Right hindlimb (tissue), 1 donor: ENCODE measurements at regions not wholly inside any gene's neighbourhood (a gene's known extent, or its start where the extent isn't known, plus 50 kb on each side); places are given as distances from the start of the nearest gene placed in this dataset.

ENCODE experiments used
- DNase-seq: peaks from one replicate; pipeline ENCODE4 v3.0.0-alpha.2; 2018

GRCh38 chr20:24819331-24819965 lies 129.6 kb upstream of the CST7 start:
- DNase-seq: no peak

- DNase-seq: no peak
Observed at GRCh38 chr20:24820345-24820744, 128.7 kb upstream of the CST7 start.

- DNase-seq: peak; percentile 1
Observed at GRCh38 chr20:24821391-24821790, 127.7 kb upstream of the CST7 start.

- peak; percentile 6 for DNase-seq
Observed at GRCh38 chr20:24823176-24823784, 125.8 kb upstream of the CST7 start.

- peak; percentile 6 for DNase-seq
Observed at GRCh38 chr20:24823989-24824693, 124.9 kb upstream of the CST7 start.

- no peak for DNase-seq
Observed at GRCh38 chr20:24825591-24825990, 123.5 kb upstream of the CST7 start.

GRCh38 chr20:24827603-24828295 lies 121.3 kb upstream of the CST7 start:
- DNase-seq: no peak

GRCh38 chr20:24828992-24829648 lies 119.9 kb upstream of the CST7 start:
- no peak for DNase-seq

- DNase-seq: no peak
Observed at GRCh38 chr20:24829649-24830370, 119.3 kb upstream of the CST7 start.

GRCh38 chr20:24830649-24831048 lies 118.4 kb upstream of the CST7 start:
- DNase-seq: no peak

- no peak for DNase-seq
Observed at GRCh38 chr20:24831232-24831631, 117.8 kb upstream of the CST7 start.

GRCh38 chr20:24832518-24832917 lies 116.6 kb upstream of the CST7 start:
- no peak for DNase-seq

- DNase-seq: no peak
Observed at GRCh38 chr20:24833592-24833991, 115.5 kb upstream of the CST7 start.

- DNase-seq: no peak
Observed at GRCh38 chr20:24834310-24834709, 114.8 kb upstream of the CST7 start.

- no peak for DNase-seq
Observed at GRCh38 chr20:24835195-24835594, 113.9 kb upstream of the CST7 start.

- no peak for DNase-seq
Observed at GRCh38 chr20:24836041-24836533, 113.0 kb upstream of the CST7 start.

GRCh38 chr20:24836661-24837299 lies 112.3 kb upstream of the CST7 start:
- DNase-seq: no peak

- no peak for DNase-seq
Observed at GRCh38 chr20:24837781-24838450, 111.2 kb upstream of the CST7 start.

- no peak for DNase-seq
Observed at GRCh38 chr20:24838546-24839535, 110.2 kb upstream of the CST7 start.
